H1 (cell line): ENCODE measurements at regions not wholly inside any gene's neighbourhood (a gene's known extent, or its start where the extent isn't known, plus 50 kb on each side); places are given as distances from the start of the nearest gene placed in this dataset.

Experiments used
- CBX5 ChIP-seq: fragments of 300-800, 300-1000 bp; sonication (generic); IDR thresholded peaks from 2 replicates; pipeline ENCODE4 v1.7.1; 2016; ENCODE audit warnings: antibody characterized with exemption, low read length, low read depth
- EZH2 ChIP-seq: fragments of 200-600 bp; sonication (generic); IDR thresholded peaks from 2 replicates; pipeline ENCODE4 v1.7.1; 2012; ENCODE audit warnings: low read depth, mild to moderate bottlenecking, moderate library complexity, low read length, inconsistent platforms; ENCODE audit not compliant: severe bottlenecking
- NRF1 ChIP-seq: IDR thresholded peaks from 2 replicates; pipeline ENCODE4 v1.6.1; 2011; ENCODE audit warnings: mild to moderate bottlenecking, low read depth, low read length, improper control_type of control experiment
- RFX5 ChIP-seq: IDR thresholded peaks from 2 replicates; pipeline ENCODE4 v1.6.1; 2011; ENCODE audit warnings: low read depth, low read length, improper control_type of control experiment, borderline replicate concordance
- SIRT6 ChIP-seq: IDR thresholded peaks from one replicate; pipeline ENCODE4 v1.7.1; 2012; ENCODE audit warnings: low read length, inconsistent platforms
- TAF1 ChIP-seq: IDR thresholded peaks from 2 replicates; pipeline ENCODE4 v1.6.1; 2011; ENCODE audit warnings: mild to moderate bottlenecking, low read depth, low read length
- TF ChIP-seq, protein P1 (sequence below), 3 experiments: IDR thresholded peaks; 1 replicate in 2 of 3; 2 replicates in 1 of 3; pipeline versions ENCODE4 v1.5.1 to v1.6.1; 2011; ENCODE audit warnings: low read length in 3 of 3, mild to moderate bottlenecking in 3 of 3, inconsistent platforms in 2 of 3, low read depth in 1 of 3, moderate library complexity in 1 of 3; ENCODE audit not compliant: insufficient read depth in 1 of 3; ENCODE audit errors: control extremely low read depth in 1 of 3

DNA sequence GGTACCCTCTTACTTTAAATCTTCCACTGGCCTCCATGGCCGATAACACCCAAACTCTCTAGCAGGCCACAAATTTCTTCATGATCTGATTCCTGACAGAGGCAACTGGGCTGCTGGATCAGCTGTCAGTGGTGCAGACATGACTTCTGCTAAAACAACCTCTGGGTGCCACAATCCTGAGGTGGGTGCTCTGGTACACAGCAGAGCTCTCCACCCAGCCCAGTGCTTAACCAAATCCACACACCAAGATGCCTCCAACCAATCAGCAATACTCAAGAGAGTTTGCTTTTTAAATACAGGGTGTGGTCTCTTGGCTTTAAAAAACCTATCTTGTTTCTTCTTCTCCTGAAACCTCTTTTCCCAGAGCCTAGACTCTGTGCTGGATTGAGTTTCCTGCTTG is 126.6 kb upstream of the SPACA1 start:
- TF ChIP-seq SIRT6 (no peak), NRF1 (no peak), RFX5 (no peak), TAF1 (no peak), EZH2 (no peak), CBX5 (no peak)
- TF ChIP-seq, protein P1, sequence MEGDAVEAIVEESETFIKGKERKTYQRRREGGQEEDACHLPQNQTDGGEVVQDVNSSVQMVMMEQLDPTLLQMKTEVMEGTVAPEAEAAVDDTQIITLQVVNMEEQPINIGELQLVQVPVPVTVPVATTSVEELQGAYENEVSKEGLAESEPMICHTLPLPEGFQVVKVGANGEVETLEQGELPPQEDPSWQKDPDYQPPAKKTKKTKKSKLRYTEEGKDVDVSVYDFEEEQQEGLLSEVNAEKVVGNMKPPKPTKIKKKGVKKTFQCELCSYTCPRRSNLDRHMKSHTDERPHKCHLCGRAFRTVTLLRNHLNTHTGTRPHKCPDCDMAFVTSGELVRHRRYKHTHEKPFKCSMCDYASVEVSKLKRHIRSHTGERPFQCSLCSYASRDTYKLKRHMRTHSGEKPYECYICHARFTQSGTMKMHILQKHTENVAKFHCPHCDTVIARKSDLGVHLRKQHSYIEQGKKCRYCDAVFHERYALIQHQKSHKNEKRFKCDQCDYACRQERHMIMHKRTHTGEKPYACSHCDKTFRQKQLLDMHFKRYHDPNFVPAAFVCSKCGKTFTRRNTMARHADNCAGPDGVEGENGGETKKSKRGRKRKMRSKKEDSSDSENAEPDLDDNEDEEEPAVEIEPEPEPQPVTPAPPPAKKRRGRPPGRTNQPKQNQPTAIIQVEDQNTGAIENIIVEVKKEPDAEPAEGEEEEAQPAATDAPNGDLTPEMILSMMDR (IDR thresholded peaks at IDR 0.05; ENCODE audit: control extremely low read depth in 1 of 3, insufficient read depth in 1 of 3, low read depth in 1 of 3, low read length in 3 of 3) = no peak
